Stimulated activated CD4-positive, alpha-beta T cell treated with anti-CD3 and anti-CD28 coated beads, Interleukin-2, amount 100 ng/mL, for 24 hours (primary cell): ENCODE measurements at regions not wholly inside any gene's neighbourhood (a gene's known extent, or its start where the extent isn't known, plus 50 kb on each side); places are given as distances from the start of the nearest gene placed in this dataset.
"Not testable (repeated sequence)": the region's sequence is repeated elsewhere in the genome, so short reads cannot be mapped to it uniquely, and the experiment has no call there.

Experiments
- DNase-seq, 2 donors: peaks; one replicate each; pipeline ENCODE4 v3.0.0-alpha.2; 2020

DNA sequence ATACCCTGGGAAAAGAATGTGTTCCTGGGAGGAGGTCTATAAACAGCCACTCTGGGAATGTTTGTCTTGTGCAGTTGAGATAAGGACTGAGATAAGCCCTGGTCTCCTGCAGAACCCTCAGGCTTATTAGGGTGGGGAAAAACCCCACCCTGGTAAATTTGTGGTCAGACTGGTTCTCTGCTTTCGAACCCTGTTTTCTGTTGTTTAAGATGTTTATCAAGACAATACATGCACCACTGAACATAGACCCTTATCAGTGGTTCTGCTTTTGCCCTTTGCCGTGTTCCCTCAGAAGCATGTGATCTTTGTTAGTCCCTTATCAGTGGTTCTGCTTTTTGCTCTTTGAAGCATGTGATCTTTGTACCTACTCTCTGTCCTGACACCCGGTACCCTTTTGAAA, 956.0 kb downstream of the GRID1 start:
- not testable (repeated sequence) for DNase-seq

GRCh38 chr10:85413570-85413969, 953.0 kb downstream of the GRID1 start:
- no peak for DNase-seq

DNA sequence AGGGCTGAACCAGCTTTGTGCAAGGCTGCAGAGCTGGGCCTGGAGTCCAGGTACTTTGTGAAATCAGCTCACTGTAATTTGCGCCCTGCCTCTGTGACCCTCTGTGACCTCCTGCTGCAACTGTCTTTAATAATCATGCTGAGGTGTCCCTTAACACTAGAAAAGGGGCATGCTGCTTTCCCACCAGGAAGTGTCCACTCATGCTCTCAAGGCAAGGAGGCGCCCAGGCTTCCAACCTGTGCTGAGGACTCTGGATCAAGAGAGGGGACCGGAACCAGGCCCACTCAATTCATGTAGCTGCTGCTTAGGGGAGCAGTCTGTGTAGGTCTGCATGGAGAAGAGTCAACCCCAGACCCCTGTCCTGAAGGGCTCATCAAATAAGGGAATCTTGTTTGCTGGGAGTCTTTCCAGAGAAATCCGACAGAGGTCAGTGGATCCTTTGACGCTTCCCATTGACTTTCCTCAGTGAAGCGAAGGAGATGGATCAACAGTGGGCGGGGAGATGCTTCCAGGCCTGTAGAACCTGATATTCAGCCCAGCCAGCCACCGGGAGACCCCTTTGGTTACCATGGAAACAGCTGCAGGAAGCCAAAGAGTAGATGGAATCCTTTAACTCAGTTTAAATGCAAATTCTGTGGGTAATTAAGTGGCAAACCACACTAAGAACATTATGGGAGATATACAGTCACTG, 945.9 kb downstream of the GRID1 start:
- DNase-seq = no peak

DNA sequence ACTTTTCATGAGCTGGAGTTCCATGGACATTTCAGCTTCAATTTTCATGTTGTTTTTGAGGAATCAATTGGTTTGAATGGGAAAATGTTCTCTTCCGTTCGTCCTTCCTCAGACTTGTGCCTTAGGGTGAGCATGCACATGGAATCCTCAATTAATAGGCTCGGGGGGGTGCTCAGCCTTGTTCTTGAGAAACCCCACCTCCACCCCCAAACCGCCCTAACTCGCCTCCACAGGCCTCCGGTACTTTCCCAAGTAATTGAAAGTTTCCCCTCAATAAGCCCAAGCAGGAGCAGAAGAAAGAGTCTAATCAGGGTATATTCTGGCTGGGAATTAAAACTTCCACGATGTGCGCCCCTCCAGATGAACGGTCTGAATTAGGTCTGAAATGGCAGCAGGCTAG, 945.2 kb downstream of the GRID1 start:
- no peak for DNase-seq

GRCh38 chr10:85429126-85429525, 937.5 kb downstream of the GRID1 start:
- no peak for DNase-seq

DNA sequence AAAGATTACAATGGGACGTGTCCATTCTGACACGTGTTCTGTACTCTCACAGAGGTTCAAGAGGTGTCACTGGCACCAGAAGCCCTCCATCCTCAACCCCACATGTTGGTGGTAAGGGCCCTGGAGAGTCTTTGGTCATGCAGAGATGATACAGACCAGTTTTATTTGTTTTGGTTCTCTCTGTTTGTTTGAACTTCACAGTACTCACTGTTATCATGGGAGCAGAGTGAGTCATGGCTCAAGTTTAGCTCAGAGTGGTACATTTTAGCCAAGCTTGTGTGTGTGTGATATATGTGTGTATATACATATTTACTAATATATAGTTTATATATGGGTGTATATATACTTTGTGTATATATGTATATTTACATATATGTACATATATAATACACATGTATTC, 935.6 kb downstream of the GRID1 start:
- no peak for DNase-seq

GRCh38 chr10:85433248-85433647, 933.3 kb downstream of the GRID1 start:
- no peak for DNase-seq

DNA sequence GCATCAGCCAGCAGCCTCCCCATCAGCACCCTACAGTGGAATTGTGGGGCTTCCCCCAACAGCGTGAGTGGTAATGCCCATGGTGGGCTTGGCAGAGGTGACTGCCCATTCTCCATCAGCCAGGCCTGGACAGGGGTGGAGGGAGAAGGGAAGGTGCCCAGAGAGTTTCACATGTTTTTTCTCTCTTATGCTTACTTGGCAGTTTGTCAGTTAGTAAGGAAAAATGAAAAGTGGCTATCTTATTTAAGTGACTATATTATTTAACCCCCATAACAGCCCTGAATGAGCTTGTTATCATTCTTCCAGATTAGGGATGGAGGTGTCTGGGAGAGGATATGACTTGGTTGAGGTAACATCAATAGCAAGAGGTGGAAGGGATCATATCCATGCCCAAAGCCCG, 921.7 kb downstream of the GRID1 start:
- DNase-seq = no peak

DNA sequence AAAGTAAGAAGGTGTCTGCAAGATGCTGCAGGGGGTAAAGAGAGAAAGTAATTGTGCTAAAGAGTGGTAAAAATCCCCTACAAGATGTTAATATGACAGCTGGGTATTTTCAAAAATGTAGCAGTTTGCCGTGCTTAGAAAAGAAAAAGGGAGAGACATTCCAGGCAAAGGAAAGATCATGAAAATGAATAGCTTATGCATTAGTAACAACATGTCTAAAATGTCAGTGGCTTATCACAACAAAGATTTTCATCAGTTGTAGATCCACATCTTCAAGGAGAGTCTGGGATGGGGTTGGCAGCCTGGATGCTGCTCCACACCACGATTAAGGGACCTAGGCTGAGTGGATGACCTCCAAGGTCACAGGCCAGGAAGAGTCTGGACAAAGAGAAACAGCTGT, 920.9 kb downstream of the GRID1 start:
- no peak for DNase-seq

- DNase-seq = no peak
Observed at GRCh38 chr10:85446827-85447226, 919.8 kb downstream of the GRID1 start.

- no peak for DNase-seq
Observed at GRCh38 chr10:85447690-85448089, 918.9 kb downstream of the GRID1 start.

DNA sequence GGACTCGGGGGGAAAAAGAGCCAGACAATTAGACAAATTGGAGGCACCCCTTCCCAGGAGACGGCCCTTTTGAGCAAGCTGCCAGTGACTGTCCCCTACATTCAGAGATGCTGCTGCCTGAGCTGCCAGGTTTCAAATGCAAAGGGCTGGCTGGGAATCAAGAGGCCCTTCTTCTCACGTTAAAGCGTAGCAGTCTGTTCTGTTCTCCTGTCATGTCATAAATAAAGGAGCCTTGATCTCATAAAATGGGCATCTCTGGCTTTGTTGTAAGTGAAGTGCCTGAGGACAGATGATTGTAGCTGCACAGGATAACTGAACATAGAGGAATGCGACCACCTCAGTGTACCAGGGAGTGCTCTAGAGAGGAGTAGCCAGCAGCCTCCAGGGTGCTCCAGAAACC, 917.9 kb downstream of the GRID1 start:
- no peak for DNase-seq

DNA sequence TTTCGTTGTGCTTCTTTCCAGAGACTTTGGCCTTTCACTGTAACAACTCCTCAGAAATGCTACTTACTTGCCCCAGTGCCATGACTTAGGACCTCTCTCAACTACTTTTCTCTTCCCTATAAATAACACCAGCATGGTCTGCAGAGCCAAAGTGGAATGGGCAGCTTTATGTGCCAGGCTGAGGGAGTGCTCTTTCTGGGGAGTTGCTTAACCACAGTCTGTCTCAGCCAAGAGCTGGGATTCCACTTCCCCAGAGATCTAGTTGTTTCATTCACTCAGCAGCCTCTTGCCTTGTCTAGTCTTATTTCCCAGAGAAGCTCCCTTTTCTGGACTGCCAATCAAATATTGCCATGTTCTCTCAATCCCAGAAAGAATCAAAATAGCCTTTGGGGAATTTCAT, 912.2 kb downstream of the GRID1 start:
- DNase-seq = no peak

DNA sequence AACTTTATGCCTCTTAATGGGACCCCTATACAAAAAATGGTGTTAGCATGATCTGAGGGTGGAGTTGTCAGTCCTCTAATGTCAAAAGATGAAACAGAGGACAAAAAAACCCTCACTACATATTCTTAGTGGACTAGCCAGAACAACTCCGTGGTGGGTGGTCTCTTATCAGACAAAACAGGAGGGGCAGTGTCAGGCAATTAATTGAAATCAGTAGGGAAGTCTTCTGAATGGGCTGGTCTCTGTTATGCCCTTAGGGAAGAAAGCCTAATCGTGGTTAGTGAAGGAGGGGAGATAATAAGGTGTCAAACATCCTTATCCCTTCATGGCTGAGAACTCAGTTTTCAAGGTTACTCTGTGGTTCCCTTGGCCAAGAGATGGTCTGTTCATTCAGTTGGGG, 909.4 kb downstream of the GRID1 start:
- no peak for DNase-seq

DNA sequence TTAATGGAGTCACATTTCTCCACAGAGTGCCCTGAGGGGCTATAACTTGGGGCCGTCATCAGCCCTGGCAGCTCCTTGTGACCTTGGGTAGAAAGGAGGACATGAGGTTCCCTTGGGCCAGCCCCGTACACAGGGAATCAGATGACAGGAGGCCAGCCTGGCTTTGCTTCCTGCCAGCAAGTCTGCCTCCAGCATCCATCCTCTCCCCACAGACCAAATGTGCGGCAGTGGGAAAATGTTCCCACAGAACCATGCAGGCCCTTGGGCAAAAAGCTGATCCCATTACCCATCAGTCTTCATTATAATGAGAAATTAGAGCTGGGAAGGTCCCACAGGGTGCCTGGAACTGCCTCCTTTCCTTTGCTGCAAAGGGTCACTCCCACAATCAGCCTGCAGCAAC, 908.3 kb downstream of the GRID1 start:
- DNase-seq = no peak

GRCh38 chr10:85459906-85460305, 906.7 kb downstream of the GRID1 start:
- no peak for DNase-seq

- no peak for DNase-seq
Observed at GRCh38 chr10:85464336-85464735, 902.3 kb downstream of the GRID1 start.

GRCh38 chr10:85477979-85478378, 888.6 kb downstream of the GRID1 start:
- no peak for DNase-seq

DNA sequence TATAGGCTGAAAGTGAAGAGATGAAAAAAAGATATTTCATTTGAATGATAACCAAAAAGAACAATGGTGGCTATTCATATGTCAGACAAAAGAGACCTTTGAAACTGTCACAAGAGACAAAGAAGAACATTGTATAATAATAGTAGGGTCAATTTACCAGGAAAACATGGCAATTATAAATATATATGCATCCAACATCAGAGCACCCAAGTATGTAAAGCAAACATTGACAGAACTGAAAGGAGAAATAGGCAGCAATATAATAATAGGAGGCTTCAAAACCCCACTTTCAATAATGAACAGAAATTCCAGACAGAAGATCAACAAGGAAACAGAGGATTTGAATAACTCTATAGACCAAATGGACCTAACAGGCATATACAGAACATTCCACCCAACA, 876.2 kb downstream of the GRID1 start:
- DNase-seq = no peak

GRCh38 chr10:85491652-85492051, 874.9 kb downstream of the GRID1 start:
- DNase-seq = no peak

- no peak for DNase-seq
Observed at GRCh38 chr10:85492684-85493083, 873.9 kb downstream of the GRID1 start.

- no peak for DNase-seq
Observed at GRCh38 chr10:85493703-85494102, 872.9 kb downstream of the GRID1 start.

- not testable (repeated sequence) for DNase-seq
Observed at GRCh38 chr10:85504641-85505040, 862.0 kb downstream of the GRID1 start.

GRCh38 chr10:85508159-85508558, 858.4 kb downstream of the GRID1 start:
- no peak for DNase-seq

- DNase-seq = no peak
Observed at GRCh38 chr10:85510682-85511081, 855.9 kb downstream of the GRID1 start.

GRCh38 chr10:85513436-85513835, 853.2 kb downstream of the GRID1 start:
- DNase-seq = no peak
